HG02759 (cell line): ENCODE measurements at regions not wholly inside any gene's neighbourhood (a gene's known extent, or its start where the extent isn't known, plus 50 kb on each side); places are given as distances from the start of the nearest gene placed in this dataset.
"Not testable (repeated sequence)": the region's sequence is repeated elsewhere in the genome, so short reads cannot be mapped to it uniquely, and the experiment has no call there.

Experiments used
- ATAC-seq: cut with Tn5 transposase; IDR thresholded peaks from one replicate; pipeline ENCODE4 v1.9.1; 2021; ENCODE audit warnings: mild to moderate bottlenecking, moderate library complexity; ENCODE audit not compliant: unreplicated experiment

DNA sequence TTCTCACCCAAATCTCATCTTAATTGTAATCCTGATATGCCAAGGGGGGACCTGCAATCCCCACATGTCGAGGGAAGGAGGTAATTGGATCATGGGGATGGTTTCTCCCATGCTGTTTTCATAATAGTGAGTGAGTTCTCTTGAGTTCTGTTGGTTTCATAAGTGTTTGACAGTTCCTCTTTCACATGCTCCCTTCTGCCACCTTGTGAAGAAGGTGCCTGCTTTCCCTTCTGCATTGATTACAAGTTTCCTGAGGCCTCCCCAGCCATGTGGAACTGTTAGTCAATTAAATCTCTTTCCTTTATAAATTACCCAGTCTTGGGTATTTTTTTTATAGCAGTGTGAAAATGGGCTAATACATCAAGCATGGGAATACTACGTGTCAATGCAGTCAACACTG, 925.0 kb upstream of the MAN1A1 start:
- ATAC-seq, result peak; percentile 86

DNA sequence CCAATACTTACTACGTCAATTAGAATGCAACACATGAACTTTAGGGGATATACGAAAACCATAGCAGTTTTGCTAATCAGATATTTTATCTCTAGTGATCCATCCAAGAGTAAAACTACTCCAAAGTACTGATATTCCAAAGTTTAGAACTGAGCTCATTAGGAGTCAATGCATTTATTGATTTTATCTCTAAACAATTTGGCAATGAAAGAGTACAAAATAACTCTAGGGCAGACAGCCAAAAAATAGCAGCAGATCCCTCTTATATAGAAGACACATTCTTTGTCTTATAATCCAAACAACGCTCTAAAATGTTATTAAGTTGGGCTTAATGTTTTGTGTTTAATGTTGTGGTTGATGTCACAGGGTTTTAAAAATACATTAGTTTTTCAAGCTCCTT, 923.9 kb upstream of the MAN1A1 start:
- ATAC-seq, result no peak

DNA sequence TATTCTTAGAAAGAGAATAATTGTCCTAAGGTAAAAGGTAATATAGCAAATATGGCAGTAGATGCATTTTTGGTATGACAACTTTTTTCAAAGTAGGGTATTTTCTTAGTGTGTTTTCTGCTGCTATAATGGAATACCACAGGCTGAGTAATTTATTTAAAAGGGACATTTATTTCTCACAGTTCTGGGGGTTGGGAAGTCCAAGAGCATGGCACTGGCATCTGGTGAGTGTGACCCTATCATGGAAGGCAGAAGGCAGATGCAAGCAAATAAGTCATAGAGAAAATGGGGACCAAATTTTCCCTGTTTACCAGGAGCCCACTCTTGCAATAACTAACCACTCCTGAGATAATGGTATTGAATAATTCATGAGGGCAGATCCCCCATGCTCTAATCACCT, 922.5 kb upstream of the MAN1A1 start:
- no peak for ATAC-seq

DNA sequence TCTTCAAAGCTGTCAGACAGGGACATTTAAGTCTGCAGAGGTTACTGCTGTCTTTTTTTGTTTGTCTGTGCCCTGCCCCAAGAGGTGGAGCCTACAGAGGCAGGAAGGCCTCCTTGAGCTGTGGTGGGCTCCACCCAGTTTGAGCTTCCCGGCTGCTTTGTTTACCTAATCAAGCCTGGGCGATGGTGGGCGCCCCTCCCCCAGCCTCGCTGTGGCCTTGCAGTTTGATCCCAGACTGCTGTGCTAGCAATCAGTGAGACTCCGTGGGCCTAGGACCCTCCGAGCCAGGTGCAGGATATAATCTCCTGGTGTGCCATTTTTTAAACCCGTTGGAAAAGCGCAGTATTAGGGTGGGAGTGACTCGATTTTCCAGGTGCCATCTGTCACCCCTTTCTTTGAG, 918.7 kb upstream of the MAN1A1 start:
- ATAC-seq, result not testable (repeated sequence)

DNA sequence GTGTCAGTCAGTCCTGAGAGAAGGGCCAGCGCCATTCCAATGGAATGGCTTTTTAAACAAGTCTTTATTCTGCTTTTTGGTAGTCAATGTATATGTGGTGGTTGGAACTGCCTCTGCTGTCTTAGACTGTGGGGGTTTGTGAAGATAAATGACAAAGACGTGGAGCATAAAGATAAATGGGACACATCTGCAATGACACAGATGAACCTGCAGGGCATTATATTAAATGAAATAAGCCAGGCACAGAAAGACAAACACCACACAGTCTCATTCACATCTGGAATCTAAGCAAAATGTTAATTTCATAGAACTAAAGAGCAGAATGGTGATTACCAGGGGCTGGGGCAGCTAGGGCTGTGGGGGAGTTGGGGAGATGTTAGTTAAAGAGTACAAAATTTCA, 912.8 kb upstream of the MAN1A1 start:
- no peak for ATAC-seq

DNA sequence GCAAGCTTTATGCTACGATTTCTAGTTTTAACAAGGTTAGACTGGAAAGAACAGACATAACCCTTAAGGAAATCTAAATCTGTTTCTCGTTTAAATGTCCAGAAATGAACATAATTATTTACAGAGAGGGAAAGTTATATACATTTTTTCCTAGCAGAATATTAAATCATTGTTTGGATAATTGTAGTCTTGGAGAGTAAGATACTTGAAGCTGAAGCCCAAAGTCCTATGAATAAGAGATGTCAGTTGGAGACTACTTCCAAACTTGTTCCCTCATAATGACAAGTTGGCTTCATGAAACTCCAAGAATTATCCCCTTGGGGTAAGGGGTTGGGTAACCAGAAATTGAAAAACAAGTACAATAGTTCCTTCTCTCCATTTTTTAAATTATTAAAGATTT, 911.1 kb upstream of the MAN1A1 start:
- no peak for ATAC-seq

DNA sequence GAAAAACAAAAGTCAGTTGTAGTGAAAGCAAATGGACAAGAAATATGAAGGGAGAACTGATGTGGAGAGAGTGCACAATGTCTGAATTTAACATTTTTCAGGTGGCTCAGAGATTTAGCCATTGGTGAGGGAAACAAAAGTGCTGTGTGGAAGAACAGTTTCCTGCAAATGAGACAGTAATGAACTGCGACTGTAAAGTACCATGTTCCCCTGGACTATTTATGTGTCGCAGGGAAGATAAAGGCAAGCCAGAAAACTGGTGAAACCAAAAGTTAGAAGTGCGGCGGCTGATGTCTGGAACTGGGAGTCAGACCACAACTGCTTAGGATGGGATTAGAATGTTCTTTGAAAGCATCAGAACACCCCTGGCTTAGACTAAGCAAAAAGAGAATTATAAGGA, 905.1 kb upstream of the MAN1A1 start:
- ATAC-seq, result no peak

DNA sequence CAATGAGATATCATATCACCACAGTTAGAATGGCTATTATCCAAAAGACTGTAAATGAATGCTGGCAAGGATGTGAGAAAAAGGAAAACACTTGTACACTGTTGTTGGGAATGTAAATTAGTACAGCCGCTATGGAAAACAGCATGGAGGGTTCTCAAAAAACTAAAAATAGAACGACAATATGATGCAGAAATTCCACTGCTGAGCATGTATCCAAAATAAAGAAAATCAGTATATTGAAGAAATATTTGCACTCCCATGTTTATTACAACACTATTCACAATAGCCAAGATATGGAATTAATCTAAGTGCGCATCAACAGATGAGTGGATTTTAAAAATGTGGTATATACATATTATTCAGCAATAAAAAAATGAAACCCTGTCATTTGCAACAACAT, 898.9 kb upstream of the MAN1A1 start:
- no peak for ATAC-seq

DNA sequence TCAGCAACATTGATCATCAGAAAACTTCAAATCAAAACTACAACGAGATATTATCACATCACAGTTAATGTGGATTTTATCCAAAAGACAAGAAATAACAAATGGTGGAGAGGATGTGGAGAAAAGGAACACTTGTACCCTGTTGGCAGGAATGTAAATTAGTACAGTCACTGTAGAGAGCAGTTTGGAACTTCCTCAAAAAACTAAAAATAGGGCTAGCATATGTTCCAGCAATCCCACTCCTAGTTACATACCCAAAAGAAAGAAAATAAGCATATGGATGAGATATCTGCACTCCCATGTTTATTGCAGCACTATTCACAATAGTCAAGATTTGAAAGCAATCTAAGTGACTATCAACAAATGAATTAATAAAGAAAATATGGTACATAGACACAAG, 887.7 kb upstream of the MAN1A1 start:
- ATAC-seq, result no peak

DNA sequence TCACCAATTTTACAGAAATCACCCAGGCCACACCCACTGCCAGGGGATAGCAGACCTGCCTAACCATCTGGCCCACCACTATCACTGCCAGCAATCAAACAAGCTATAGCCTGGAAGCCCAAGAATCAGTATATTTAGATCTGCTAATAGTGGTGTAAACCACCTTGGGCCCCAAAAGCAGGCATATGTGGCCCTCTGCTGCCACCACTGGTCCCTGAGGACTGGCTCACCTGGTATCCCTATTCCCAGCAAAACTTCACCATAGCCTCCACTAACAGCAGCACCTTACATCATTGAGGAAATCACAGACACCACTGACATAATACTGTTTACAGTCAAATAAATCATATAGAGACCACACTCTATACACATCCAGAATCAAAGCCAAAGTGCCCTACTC, 880.4 kb upstream of the MAN1A1 start:
- ATAC-seq, result no peak

DNA sequence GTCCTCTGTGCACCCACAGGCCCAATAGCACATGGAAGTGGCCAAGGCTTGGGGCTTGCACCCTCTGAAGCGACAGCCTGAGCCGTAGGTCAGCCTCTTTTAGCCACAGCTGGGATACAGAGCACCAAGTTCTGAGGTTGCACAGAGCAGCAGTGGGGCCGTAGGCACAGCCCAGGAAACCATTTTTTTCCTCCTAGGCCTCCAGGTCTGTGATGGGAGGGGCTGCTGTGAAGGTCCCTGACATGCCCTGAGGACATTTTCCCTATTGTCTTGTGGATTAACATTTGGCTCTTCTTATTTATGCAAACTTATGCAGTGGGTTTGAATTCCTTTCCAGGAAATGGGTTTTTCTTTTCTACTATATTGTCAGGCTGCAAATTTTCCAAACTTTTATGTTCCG, 878.7 kb upstream of the MAN1A1 start:
- ATAC-seq, result no peak

DNA sequence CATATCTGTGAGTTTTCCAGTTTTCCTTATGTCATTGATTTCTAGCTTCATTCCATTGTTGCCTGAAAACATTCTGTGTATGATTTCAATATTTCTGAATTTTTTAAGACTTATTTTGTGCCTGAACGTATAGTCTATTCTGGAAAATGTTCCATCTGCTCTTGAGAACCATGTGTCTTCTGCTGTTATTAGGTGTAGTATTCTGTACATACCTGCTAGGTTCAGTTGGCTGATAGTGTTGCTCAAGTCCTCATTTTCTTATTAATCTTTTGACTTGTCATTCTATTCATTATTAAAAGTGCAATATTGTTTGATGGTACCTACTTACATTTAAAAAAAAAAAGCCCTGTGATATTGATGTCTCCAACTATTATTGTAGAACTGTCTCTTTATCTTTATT, 869.8 kb upstream of the MAN1A1 start:
- no peak for ATAC-seq

DNA sequence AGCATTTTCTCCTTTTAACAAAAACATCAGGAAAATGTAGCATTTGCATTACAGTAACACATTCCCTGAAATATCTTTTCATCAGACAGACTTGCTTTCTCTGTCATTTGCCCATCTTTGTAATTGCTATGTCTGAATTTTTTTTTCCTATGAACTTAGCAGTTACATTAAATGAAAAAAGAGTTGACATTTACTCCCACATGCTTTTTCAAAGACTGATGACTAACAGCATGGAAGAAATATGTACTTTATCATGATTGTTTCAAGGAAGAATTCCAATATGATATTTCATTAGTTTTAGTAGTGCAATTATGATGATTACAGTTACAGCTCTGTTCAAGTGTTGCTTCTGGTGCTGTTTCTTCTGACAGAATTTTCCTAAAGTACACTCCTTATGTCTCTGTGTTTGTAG, 864.5 kb upstream of the MAN1A1 start:
- ATAC-seq, result no peak

DNA sequence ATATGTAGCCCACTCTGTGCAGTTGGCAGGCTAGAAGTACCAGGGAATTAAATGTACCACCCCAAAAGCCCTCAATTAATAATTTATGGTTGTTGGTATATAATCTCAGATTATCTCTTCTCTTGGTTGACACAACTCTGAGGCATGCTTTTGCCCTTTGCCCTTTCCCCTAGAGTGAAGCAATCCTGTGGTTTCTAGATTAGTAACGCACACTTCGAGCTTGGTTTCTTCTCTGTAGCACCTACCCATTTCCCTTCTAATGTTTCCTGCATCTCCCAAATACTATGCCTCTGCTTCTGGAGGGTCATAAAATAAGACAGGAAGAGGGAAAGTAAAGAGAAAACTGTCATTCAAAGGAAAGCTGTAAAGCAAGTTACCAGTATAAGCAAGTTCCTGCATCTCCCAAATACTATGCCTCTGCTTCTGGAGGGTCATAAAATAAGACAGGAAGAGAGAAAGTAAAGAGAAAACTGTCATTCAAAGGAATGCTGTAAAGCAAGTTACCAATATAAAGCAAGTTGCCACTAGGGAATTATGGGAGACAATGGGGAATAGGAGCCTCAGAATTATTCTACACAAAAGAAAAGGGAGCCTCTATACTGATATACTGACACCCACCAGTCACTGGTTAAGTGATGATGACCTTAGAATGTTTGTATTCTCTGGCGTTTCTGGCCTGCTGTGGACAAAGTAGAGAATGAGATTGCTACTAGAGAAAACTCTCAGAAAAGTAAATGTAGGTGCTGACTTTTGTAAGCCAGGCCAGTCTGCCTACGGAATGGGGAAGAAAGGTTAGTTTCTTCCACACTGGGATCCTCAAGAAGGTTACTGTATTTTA, 862.6 kb upstream of the MAN1A1 start:
- no peak for ATAC-seq

DNA sequence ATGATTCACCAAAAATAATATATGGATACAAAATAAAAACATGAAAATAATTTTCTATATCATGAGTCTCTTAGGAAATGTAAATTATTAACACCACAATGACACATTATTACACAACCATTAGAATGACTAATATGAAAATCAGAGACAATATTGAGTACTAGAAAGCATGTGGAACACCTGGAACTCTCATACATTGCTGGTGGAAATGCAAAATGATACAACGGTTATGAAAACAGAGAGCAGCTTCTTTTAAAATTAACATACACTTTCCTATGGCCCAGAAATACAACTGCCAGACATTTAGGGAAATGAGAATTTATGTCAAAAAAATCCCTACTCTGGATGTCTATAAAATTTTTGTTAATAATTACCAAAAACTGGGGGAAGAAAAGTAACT, 853.3 kb upstream of the MAN1A1 start:
- no peak for ATAC-seq

DNA sequence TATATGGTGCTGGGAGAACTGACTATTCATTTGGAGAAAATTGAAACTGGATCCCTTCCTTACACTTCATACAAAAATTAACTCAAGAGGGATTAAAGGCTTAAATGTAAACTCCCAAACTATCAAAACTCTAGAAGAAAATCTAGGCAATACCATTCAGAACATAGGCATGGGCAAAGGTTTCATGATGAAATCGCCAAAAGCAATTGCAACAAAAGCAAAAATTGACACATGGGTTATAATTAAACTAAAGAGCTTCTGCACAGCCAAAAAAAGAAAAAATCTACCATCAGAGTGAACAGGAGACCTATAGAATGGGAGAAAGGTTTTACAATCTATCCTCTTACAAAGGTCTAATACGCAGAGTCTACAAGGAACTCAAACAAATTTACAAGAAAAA, 851.3 kb upstream of the MAN1A1 start:
- ATAC-seq, result no peak

DNA sequence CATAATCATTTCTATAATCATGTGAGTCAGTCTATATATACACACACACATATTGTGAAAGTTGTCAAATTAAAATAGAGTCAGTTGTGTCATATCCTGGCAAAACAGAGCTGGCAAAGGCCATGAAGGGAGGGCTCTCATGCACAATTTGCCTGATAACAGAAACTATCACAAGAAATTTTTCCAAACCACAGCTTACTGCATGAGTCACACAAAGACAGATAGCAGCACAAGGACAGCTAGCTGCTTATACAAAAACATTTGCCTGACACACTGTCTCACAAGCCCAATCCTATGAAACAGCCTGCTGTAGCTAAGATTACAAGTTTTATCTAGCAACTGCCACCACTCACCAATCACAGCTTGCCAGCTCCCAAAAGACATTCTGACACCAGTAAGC, 848.5 kb upstream of the MAN1A1 start:
- no peak for ATAC-seq

DNA sequence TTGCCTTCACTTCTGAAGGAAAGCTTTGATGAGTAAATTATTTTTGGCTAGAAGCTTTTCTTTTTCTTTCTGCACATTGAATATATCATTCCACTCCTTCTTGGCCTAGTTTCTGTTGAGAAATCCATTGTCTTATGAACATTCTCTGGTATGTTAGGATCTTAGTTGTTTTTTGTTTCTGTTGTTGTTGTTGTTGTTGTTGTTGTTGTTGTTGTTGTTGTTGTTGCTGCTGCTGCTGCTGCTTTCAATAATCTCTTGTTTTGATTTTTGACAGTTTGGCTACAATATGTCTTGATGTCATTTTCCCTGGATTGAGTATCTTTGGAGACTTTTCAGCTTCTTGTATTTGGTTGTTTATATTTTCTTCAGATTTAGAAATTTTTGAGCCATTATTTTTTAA, 836.5 kb upstream of the MAN1A1 start:
- ATAC-seq, result no peak

DNA sequence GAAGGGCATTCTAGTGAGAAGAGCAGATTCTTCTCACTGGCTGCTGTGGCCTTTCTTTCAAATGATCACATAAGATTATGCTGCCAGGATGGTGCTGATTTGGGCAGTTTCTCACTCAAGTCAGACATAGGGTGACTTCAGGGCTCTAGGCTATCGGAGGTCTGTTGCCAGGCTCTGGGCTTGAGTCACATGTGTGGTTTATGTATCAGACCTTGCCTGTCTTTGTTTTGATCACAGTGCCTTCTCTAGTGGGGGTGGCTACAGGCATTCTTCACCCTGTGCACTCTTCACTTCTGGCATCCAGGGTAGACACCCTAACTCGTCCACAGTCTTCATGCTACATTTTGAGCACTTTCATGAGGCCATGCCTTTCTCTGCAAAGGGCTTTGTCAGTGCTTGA, 823.7 kb upstream of the MAN1A1 start:
- no peak for ATAC-seq

DNA sequence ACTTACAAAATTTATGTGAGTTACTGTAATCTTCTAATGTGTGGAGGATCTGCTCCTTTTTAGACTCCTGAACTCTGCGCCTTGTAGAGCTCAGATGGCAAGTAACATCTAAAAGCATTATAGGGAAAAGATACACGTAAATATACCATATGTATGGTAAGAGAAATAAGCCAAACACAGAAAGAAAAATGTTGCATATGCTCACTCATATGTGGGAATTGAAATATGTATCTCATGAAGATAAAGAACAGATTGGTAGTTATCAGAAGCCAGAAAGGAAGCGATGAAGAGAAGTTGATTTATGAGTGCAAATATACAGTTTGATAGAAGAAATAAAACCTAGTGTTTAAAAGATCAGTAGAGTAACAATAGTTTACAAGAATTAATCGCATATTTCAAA, 815.0 kb upstream of the MAN1A1 start:
- no peak for ATAC-seq

DNA sequence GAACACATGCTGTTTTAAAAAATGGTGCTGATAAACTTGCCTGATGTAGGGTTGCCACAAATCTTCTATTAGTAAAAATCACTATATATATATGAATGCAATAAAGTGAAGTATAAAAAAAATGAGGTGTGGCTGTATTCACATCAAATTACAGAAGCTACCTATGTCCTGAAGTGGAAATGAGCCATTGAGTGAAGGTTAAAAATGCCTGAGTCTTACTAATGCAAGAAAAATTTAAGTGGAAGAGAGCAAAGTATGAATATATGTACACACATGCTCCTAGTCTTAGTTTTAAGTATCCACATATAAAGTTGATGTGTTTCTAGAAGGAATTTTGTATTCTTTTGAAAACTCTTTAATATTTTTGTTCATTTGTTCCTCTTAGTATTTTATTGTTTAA, 808.3 kb upstream of the MAN1A1 start:
- no peak for ATAC-seq

DNA sequence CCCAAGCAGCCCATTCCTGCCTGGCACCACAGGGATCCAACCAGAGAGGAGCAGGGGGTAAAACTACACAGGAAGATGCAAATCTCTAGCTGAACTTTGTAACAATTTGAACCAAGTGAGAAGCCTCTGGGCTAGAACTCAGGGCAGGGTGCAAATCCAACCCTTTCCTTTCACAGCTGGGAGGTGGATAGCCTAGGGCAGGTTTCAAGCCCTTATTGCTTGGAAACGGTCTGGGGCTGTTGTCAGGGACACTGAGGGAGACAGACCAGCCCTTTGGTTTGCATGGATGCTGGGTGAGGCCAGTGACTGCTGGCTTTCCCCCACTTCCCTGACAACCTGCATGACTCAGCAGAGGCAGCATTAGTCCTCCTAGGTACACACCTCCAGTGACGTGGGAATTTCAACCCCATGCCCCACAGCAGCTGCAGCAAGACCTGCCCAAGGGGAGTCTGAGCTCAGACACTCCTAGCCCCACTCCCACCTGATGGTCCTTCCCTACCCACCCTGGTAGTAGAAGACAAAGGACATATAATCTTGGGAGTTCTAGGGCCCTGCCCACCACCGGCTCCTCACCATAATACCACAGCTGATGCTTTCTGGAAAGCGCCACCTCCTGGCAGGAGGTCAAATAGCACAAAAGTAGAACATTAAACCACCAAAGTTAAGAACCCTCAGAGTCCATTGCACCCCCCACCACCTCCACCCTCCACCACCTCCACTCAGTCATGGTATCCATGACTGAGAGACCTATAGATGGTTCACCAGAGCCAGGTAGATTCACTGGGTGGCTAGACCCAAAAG, 797.7 kb upstream of the MAN1A1 start:
- ATAC-seq, result peak; percentile 67
